Osteoblast (primary cell): ENCODE measurements at regions not wholly inside any gene's neighbourhood (a gene's known extent, or its start where the extent isn't known, plus 50 kb on each side); places are given as distances from the start of the nearest gene placed in this dataset.
"Not testable (repeated sequence)": the region's sequence is repeated elsewhere in the genome, so short reads cannot be mapped to it uniquely, and the experiment has no call there.

ENCODE experiments used
- DNase-seq: peaks from one replicate; pipeline ENCODE4 v3.0.0; 2011; ENCODE audit warnings: low spot score, mixed read lengths; ENCODE audit not compliant: insufficient read length; ENCODE audit errors: missing footprints
- H2AFZ ChIP-seq: 2 replicates; pipeline ENCODE4 v1.6.0; 2011; ENCODE audit warnings: mild to moderate bottlenecking, low read length
- H3K27ac ChIP-seq: 2 replicates; pipeline ENCODE4 v1.5.1; 2011; ENCODE audit warnings: mild to moderate bottlenecking, low read depth, low read length, moderate library complexity
- H3K27me3 ChIP-seq: 2 replicates; pipeline ENCODE4 v1.6.0; 2012; ENCODE audit warnings: mild to moderate bottlenecking, control low read depth, inconsistent platforms, low read length, moderate library complexity; ENCODE audit not compliant: insufficient read depth
- H3K36me3 ChIP-seq: 2 replicates; pipeline ENCODE4 v1.5.1; 2011; ENCODE audit warnings: mild to moderate bottlenecking, low read length, control low read depth, moderate library complexity; ENCODE audit not compliant: insufficient read depth
- H3K4me1 ChIP-seq: 2 replicates; pipeline ENCODE4 v1.5.1; 2011; ENCODE audit warnings: mild to moderate bottlenecking, low read length, control low read depth, moderate library complexity; ENCODE audit not compliant: insufficient read depth
- H3K4me2 ChIP-seq: 2 replicates; pipeline ENCODE4 v1.6.0; 2011; ENCODE audit warnings: mild to moderate bottlenecking, low read length; ENCODE audit not compliant: insufficient read depth
- H3K4me3 ChIP-seq: fragments of 200-600 bp; sonication (generic); 3 replicates; pipeline ENCODE4 v1.5.1; 2012; ENCODE audit warnings: mild to moderate bottlenecking, low read length, inconsistent platforms; ENCODE audit not compliant: insufficient read depth
- H3K79me2 ChIP-seq: 2 replicates; pipeline ENCODE4 v1.6.0; 2012; ENCODE audit warnings: mild to moderate bottlenecking, low read length, control low read depth, inconsistent platforms; ENCODE audit not compliant: insufficient read depth
- H3K9me3 ChIP-seq: 2 replicates; pipeline ENCODE4 v1.5.1; 2011; ENCODE audit warnings: low read depth, low read length, control low read depth
- H4K20me1 ChIP-seq: 2 replicates; pipeline ENCODE4 v1.6.0; 2012; ENCODE audit warnings: mild to moderate bottlenecking, low read length, control low read depth; ENCODE audit not compliant: insufficient read depth
- CTCF ChIP-seq: IDR thresholded peaks from 2 replicates; pipeline ENCODE4 v1.5.1; 2011; ENCODE audit warnings: mild to moderate bottlenecking, low read depth, low read length, moderate library complexity; ENCODE audit errors: extremely low read depth

- H3K4me2 ChIP-seq = no peak overlapping the region
- no peak overlapping the region for H3K27ac ChIP-seq
- no peak for DNase-seq
- no peaks in the 10 kb centered on the region for H4K20me1 ChIP-seq
- H3K79me2 ChIP-seq = no peaks in the 10 kb centered on the region
- H3K4me1 ChIP-seq = no peaks in the 10 kb centered on the region
- no peaks in the 10 kb centered on the region for H3K36me3 ChIP-seq
- no peaks in the 10 kb centered on the region for H3K27me3 ChIP-seq
- no peaks in the 10 kb centered on the region for H3K9me3 ChIP-seq
- no peak overlapping the region for H3K4me3 ChIP-seq
- no peak overlapping the region for H2AFZ ChIP-seq
- no peak for TF ChIP-seq CTCF
Measured at GRCh38 chr5:155575861-155576260, 562.3 kb downstream of the KIF4B start.

- not testable (repeated sequence) for H2AFZ ChIP-seq, H4K20me1 ChIP-seq, H3K4me3 ChIP-seq, H3K27ac ChIP-seq, H3K9me3 ChIP-seq, H3K79me2 ChIP-seq, H3K36me3 ChIP-seq, H3K27me3 ChIP-seq, H3K4me2 ChIP-seq, H3K4me1 ChIP-seq, DNase-seq
Measured at GRCh38 chr5:155586808-155587207, 573.3 kb downstream of the KIF4B start.

GRCh38 chr5:155587458-155587857 is 573.9 kb downstream of the KIF4B start:
- H3K4me2 ChIP-seq = no peak overlapping the region
- TF ChIP-seq CTCF = no peak
- no peaks in the 10 kb centered on the region for H3K27me3 ChIP-seq
- no peak overlapping the region for H3K27ac ChIP-seq
- no peaks in the 10 kb centered on the region for H3K9me3 ChIP-seq
- H3K4me1 ChIP-seq = no peaks in the 10 kb centered on the region
- no peaks in the 10 kb centered on the region for H3K79me2 ChIP-seq
- no peaks in the 10 kb centered on the region for H4K20me1 ChIP-seq
- H2AFZ ChIP-seq = no peak overlapping the region
- DNase-seq = peak; percentile 48
- H3K4me3 ChIP-seq = no peak overlapping the region
- no peaks in the 10 kb centered on the region for H3K36me3 ChIP-seq

GRCh38 chr5:155591273-155591672 is 577.7 kb downstream of the KIF4B start:
- no peak overlapping the region for H3K4me2 ChIP-seq
- H3K4me3 ChIP-seq = no peak overlapping the region
- H3K9me3 ChIP-seq = no peaks in the 10 kb centered on the region
- H3K4me1 ChIP-seq = no peaks in the 10 kb centered on the region
- H3K27me3 ChIP-seq = no peaks in the 10 kb centered on the region
- TF ChIP-seq CTCF = no peak
- H3K27ac ChIP-seq = no peak overlapping the region
- H2AFZ ChIP-seq = no peak overlapping the region
- H3K79me2 ChIP-seq = no peaks in the 10 kb centered on the region
- no peak for DNase-seq
- no peaks in the 10 kb centered on the region for H3K36me3 ChIP-seq
- no peaks in the 10 kb centered on the region for H4K20me1 ChIP-seq

GRCh38 chr5:155594270-155594669 is 580.7 kb downstream of the KIF4B start:
- Histone ChIP-seq H3K27me3 (no peaks in the 10 kb centered on the region), H3K9me3 (no peaks in the 10 kb centered on the region), H3K79me2 (no peaks in the 10 kb centered on the region), H3K36me3 (no peaks in the 10 kb centered on the region), H2AFZ (no peak overlapping the region), H3K4me3 (no peak overlapping the region), H4K20me1 (no peaks in the 10 kb centered on the region), H3K4me2 (no peak overlapping the region), H3K27ac (no peak overlapping the region), H3K4me1 (no peaks in the 10 kb centered on the region)
- no peak for TF ChIP-seq CTCF
- no peak for DNase-seq
